Activated gamma-delta T cell treated with Interleukin-2 at 50 U/mL for 16 hours (primary cell): ENCODE measurements at regions not wholly inside any gene's neighbourhood (a gene's known extent, or its start where the extent isn't known, plus 50 kb on each side); places are given as distances from the start of the nearest gene placed in this dataset.
A peak's percentile ranks its signal among the peaks of the same experiment; 100 is the strongest.
"Not testable (repeated sequence)": the region's sequence is repeated elsewhere in the genome, so short reads cannot be mapped to it uniquely, and the experiment has no call there.

Source experiments
- DNase-seq: peaks from one replicate; pipeline ENCODE4 v3.0.0-alpha.2; 2020

DNA sequence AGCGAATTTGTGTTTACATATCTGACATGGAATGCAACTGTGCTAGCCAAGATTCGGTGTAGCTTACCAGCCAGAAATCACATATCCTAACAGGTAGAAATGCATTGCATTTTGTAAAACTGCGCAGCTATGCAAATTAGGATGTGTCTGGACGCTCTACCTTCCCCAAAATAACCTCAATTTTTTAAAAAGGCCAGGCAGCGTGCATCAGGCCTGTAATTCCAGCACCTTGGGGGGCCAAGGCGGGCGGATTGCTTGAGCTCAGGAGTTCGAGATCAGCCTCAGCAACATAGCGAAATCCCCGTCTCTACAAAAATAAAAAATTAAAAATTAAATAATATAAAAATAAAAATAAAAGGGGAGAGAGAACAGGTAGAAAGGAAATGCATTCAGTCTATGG is 305.0 kb downstream of the TYW1 start:
- DNase-seq: no peak

GRCh38 chr7:67302113-67303039 is 305.7 kb downstream of the TYW1 start:
- DNase-seq: peak; percentile 96

GRCh38 chr7:67304846-67305245 is 308.2 kb downstream of the TYW1 start:
- not testable (repeated sequence) for DNase-seq

- no peak for DNase-seq
These were observed 309.7 kb downstream of the TYW1 start for GRCh38 chr7:67306331-67306730.

- no peak for DNase-seq
These were observed 313.3 kb downstream of the TYW1 start for GRCh38 chr7:67309764-67310549.

- DNase-seq: no peak
These were observed 315.3 kb downstream of the TYW1 start for GRCh38 chr7:67311901-67312300.

GRCh38 chr7:67313213-67313612 is 316.6 kb downstream of the TYW1 start:
- DNase-seq: no peak

DNA sequence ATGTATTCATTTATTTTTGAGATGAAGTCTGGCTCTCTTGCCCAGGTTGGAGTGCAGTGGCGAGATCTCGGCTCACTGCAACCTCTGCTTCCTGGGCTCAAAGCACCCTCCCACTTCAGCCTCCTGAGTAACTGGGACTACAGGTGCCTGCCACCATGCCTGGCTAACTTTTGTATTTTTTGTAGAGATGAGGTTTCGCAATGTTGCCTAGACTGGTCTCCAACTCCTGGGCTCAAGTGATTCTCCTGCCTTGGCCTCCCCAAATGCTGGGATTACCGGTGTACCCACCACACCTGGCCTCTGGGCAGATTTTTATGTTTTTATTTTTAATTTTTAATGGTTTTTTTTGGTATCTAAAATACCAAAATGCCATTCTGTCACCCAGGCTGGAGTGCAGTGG is 320.3 kb downstream of the TYW1 start:
- not testable (repeated sequence) for DNase-seq

- DNase-seq: not testable (repeated sequence)
These were observed 331.6 kb downstream of the TYW1 start for GRCh38 chr7:67328257-67328656.

DNA sequence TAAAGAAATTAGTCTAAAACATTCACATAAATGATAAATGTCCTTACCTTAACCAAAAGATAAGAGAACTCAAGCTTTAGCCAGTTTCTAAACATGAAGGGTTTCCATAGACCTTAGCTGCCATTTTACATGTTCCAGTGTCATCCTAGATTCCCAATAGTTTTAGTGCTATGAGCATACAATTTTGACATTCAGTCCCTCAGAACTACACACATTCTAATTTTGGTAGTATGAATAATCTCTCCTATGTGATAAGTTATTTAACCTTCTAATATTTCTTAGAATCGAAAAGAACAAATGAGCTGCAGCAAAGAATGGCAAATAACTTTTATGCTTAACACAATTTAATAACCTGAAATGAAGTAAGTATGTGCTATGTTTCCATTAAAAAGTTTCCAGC is 338.5 kb downstream of the TYW1 start:
- DNase-seq: not testable (repeated sequence)

DNA sequence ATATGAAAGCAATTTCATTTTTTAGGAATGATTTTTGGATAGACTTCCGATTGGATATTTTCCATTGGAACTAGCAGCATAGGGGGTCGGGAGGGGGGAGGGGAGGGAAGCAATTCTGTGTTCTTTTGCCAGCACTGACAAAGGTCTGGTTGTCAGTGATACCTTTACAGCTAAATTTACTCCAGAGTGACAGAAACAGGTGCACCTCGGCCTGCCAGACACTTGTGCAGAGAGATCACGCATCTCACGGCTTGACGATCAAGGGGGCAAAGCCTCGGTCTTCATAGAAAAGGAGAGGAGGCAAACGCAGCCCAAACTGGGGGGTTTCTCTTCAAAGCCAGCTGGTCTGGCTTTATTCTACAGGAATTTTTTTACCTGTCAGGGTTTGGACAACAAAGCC is 339.0 kb downstream of the TYW1 start:
- DNase-seq: not testable (repeated sequence)

- not testable (repeated sequence) for DNase-seq
These were observed 341.9 kb downstream of the TYW1 start for GRCh38 chr7:67338545-67338944.

DNA sequence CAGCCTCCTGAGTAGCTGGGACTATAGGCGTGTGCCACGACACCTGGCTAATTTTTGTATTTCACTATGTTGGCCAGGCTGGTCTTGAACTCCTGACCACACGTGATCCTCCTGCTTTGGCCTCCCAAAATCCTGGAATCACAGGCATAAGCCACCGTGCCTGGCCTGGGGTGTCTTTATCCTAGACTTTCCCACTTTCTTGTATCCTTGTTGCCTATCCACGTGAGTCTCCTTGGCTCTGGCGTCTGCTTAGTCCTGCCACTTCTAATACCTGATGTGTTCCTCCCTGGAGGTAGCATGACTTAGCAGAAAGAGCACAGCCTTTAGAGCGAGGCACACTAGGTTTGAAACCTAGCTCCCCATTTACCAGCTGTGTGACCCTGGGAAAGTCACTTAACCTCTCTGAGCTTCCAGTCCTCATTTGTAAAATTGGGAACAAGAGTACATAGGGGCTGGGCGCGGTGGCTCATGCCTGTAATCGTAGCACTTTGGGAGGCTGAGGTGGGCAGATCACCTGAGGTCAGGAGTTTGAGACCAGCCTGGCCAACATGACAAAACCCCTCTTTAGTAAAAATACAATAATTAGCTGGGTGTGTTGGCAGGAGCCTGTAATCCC is 344.6 kb downstream of the TYW1 start:
- no peak for DNase-seq

- DNase-seq: no peak
These were observed 346.5 kb downstream of the TYW1 start for GRCh38 chr7:67343114-67343513.

DNA sequence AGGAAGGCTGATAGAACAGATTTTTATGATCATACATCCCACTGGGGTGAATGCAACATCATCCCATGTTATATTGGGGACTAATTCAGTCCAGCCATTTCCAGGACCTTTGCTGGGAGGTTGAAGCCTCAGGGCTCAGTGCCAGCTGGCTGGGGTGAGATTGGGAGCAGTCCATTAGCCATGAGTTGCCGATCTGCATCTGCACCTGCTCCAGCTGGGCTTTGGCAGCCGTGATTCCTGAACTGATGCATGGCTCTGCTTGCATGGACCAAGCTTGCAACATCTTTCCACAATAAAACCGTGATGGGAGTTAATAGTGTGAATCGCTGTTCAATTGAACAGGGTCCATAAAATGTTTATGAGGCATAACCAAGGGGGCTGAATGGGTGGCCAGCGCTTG is 346.9 kb downstream of the TYW1 start:
- no peak for DNase-seq

DNA sequence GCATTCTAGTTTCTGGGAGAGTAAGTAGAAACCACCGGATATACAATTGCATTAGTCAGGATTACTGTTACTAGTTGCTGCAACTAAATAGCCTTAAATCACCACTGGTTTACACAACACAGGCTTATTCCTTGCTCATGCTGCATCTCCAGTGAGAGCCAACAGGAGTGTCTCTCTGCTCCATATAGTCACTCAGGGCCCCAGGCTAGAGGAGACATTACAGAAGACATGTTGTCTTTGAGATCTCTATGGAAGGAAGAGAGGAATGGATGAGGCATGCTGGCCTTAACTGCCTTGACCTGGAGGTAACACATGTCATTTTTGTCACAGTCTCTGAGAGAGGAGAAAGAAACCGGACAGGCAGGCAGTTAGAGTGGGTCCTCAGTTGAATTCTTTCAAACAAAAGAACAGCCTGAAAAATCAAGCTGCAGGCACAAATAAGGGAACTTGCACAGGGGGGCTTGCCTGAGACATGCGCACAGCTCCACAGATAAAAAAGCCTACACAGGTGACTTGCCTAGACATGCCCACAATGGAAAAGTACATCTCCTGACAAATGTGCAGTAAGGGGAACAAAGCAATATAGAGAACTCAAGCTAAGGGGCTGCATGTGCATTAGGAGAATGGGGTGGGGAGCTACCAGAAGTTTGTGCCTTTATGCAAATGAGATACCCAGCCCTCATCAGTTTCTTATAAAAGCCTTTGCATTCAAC is 348.0 kb downstream of the TYW1 start:
- DNase-seq: no peak

DNA sequence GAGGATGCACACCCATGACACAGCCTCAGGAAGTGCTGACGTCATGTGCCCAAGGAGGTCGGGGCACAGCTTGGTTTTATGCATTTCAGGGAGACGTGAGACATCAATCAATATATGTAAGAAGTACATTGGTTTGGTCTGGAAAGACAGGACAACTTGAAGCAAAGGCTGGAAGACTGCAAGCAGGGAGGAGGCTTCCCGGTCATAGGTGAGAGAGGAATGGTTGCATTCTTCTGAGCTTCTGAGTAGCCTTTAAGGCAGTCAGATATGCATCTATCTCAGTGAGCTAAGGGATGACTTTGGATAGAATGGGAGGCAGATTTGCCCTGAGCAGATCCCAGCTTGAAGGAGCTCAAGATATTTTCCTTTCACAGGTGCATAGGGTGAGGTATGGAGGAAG is 349.5 kb downstream of the TYW1 start:
- no peak for DNase-seq

DNA sequence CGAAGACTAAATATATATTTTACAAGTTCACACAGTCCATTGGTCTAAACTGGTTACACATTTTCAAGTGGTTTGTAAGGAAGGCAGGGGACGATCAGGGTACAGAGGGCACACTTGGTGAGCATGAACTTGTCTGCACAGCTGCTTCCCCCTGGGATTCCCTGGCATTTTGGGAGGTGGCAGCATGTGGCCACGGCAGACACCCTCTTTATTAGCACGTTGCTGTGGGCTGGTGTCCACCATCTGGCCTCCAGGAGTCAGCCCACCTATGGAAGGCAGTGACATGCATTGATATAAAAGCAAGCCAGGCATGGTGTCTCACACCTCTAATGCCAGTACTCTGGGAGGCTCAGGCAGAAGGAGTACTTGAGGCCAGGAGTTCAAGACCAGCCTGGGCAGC is 350.2 kb downstream of the TYW1 start:
- DNase-seq: no peak

GRCh38 chr7:67348171-67348570 is 351.5 kb downstream of the TYW1 start:
- DNase-seq: no peak

DNA sequence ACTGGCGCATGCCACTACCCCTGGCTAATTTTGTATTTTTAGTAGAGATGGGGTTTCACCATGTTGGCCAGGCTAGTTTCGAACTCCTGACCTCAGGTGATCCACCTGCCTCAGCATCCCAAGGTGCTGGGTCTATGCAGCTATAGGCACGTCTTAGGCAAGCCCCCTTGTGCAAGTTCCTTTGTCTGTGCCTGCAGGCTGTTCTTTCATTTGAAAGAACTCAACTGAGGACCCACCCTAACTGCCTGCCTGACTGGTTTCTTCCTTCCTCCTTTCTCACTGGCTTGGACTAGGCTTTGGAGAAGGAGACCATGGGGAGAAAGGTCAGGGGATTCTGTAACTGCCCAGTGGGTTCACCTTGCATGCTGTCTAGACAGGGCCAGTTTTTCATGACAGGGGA is 361.0 kb downstream of the TYW1 start:
- not testable (repeated sequence) for DNase-seq

DNA sequence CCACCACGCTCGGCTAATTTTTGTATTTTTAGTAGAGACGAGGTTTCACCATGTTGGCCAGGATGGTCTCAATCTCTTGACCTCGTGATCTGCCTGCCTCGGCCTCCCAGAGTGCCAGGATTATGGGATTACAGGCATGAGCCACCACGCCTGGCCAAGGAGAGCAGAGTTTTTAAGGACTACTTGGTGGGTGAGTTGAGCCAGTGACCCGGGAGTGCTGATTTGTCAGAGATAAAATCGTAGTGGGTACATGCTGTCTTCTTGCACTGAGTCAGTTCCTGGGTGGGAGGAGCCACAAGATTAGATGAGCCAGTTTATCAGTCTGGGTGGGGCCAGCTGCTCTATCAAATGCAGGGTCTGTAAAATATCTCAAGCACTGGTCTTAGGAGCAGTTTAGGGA is 361.7 kb downstream of the TYW1 start:
- DNase-seq: not testable (repeated sequence)

GRCh38 chr7:67358738-67359137 is 362.1 kb downstream of the TYW1 start:
- not testable (repeated sequence) for DNase-seq

GRCh38 chr7:67359900-67360299 is 363.3 kb downstream of the TYW1 start:
- DNase-seq: no peak
